IMR-90 (cell line): ENCODE measurements at regions not wholly inside any gene's neighbourhood (a gene's known extent, or its start where the extent isn't known, plus 50 kb on each side); places are given as distances from the start of the nearest gene placed in this dataset.

Source experiments
- BHLHE40 ChIP-seq: fragments of 150-350 bp; IDR thresholded peaks from 2 replicates; pipeline ENCODE4 v1.6.1; 2016; ENCODE audit warnings: mild to moderate bottlenecking, low read depth, low read length
- CEBPB ChIP-seq: IDR thresholded peaks from 2 replicates; pipeline ENCODE4 v1.6.1; 2012; ENCODE audit warnings: low read depth, low read length, improper control_type of control experiment
- CHD1 ChIP-seq: IDR thresholded peaks from 2 replicates; pipeline ENCODE4 v1.6.1; 2012; ENCODE audit warnings: low read depth, low read length, improper control_type of control experiment
- CTCF ChIP-seq: conservative IDR thresholded peaks from 2 replicates; pipeline ENCODE4 v1.5.1; 2012; ENCODE audit warnings: mild to moderate bottlenecking, low read depth, low read length, improper control_type of control experiment
- ELK1 ChIP-seq: fragments of 150-350 bp; IDR thresholded peaks from 2 replicates; pipeline ENCODE4 v1.6.1; 2016; ENCODE audit warnings: low read depth, mild to moderate bottlenecking, low read length, moderate library complexity, borderline replicate concordance
- MAFK ChIP-seq: IDR thresholded peaks from 2 replicates; pipeline ENCODE4 v1.6.1; 2012; ENCODE audit warnings: low read depth, low read length, improper control_type of control experiment
- MAZ ChIP-seq: IDR thresholded peaks from 2 replicates; pipeline ENCODE4 v1.6.1; 2012; ENCODE audit warnings: low read depth, mild to moderate bottlenecking, low read length, improper control_type of control experiment, moderate library complexity, borderline replicate concordance
- MXI1 ChIP-seq: IDR thresholded peaks from 2 replicates; pipeline ENCODE4 v1.6.1; 2012; ENCODE audit warnings: low read depth, mild to moderate bottlenecking, low read length, moderate library complexity, borderline replicate concordance
- POLR2A ChIP-seq: IDR thresholded peaks from 2 replicates; pipeline ENCODE4 v1.6.1; 2012; ENCODE audit warnings: mild to moderate bottlenecking, low read depth, low read length
- RAD21 ChIP-seq: IDR thresholded peaks from 2 replicates; pipeline ENCODE4 v1.6.1; 2012; ENCODE audit warnings: low read length, improper control_type of control experiment
- RCOR1 ChIP-seq: IDR thresholded peaks from 2 replicates; pipeline ENCODE4 v1.6.1; 2012; ENCODE audit warnings: mild to moderate bottlenecking, low read length, improper control_type of control experiment; ENCODE audit not compliant: insufficient replicate concordance
- RFX5 ChIP-seq: IDR thresholded peaks from 2 replicates; pipeline ENCODE4 v1.8.0; 2012; ENCODE audit warnings: low read depth, mild to moderate bottlenecking, low read length, moderate library complexity
- SMC3 ChIP-seq: fragments of 150-350 bp; IDR thresholded peaks from 2 replicates; pipeline ENCODE4 v1.6.1; 2016; ENCODE audit warnings: low read depth, mild to moderate bottlenecking, antibody characterized with exemption, low read length, moderate library complexity
- TF ChIP-seq, protein P1 (sequence below): fragments of 150-350 bp; IDR thresholded peaks from 2 replicates; pipeline ENCODE4 v1.6.1; 2017; ENCODE audit warnings: mild to moderate bottlenecking, antibody characterized with exemption, low read length, low read depth

- TF ChIP-seq CTCF, result no peak
- TF ChIP-seq, protein P1, sequence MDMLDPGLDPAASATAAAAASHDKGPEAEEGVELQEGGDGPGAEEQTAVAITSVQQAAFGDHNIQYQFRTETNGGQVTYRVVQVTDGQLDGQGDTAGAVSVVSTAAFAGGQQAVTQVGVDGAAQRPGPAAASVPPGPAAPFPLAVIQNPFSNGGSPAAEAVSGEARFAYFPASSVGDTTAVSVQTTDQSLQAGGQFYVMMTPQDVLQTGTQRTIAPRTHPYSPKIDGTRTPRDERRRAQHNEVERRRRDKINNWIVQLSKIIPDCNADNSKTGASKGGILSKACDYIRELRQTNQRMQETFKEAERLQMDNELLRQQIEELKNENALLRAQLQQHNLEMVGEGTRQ, result peak; percentile 66
- TF ChIP-seq POLR2A, result no peak
- TF ChIP-seq RFX5, result no peak
- TF ChIP-seq ELK1, result no peak
- no peak for TF ChIP-seq SMC3
- TF ChIP-seq MAZ, result no peak
- no peak for TF ChIP-seq RAD21
- TF ChIP-seq RCOR1, result no peak
- no peak for TF ChIP-seq CEBPB
- no peak for TF ChIP-seq MXI1
- TF ChIP-seq MAFK, result no peak
- TF ChIP-seq BHLHE40, result no peak
- TF ChIP-seq CHD1, result no peak
Measured at GRCh38 chr20:48282591-48283228, 497.4 kb upstream of the SULF2 start.
